Vagina (tissue), 2 donors: ENCODE measurements at regions not wholly inside any gene's neighbourhood (a gene's known extent, or its start where the extent isn't known, plus 50 kb on each side); places are given as distances from the start of the nearest gene placed in this dataset.

Experiments
- DNase-seq, 2 donors: peaks; one replicate each; pipeline ENCODE4 v3.0.0-alpha.2; 2017; ENCODE audit errors: extremely low spot score in 2 of 2
- H3K27ac ChIP-seq: fragments of 200-600 bp; sonication (generic); one replicate; pipeline ENCODE4 v1.5.1; 2019
- H3K27me3 ChIP-seq: fragments of 200-600 bp; sonication (generic); one replicate; pipeline ENCODE4 v1.5.1; 2019
- H3K36me3 ChIP-seq, 2 donors: fragments of 200-600 bp; sonication (generic); one replicate each; pipeline ENCODE4 v1.5.1; 2017 to 2019
- H3K4me1 ChIP-seq: fragments of 200-600 bp; sonication (generic); one replicate; pipeline ENCODE4 v1.5.1; 2019
- H3K4me3 ChIP-seq, 2 donors: fragments of 200-600 bp; sonication (generic); 1 replicate in 1 of 2; 2 replicates in 1 of 2; pipeline ENCODE4 v1.5.1; 2016 to 2019
- H3K9me3 ChIP-seq: fragments of 200-600 bp; sonication (generic); one replicate; pipeline ENCODE4 v1.5.1; 2019
- POLR2A ChIP-seq, 2 donors: fragments of 450-650 bp; IDR thresholded peaks; one replicate each; pipeline ENCODE4 v1.6.1; 2017; ENCODE audit warnings: antibody characterized with exemption in 2 of 2, mild to moderate bottlenecking in 2 of 2, moderate library complexity in 2 of 2
- POLR2AphosphoS5 ChIP-seq, 2 donors: sonication (generic); formaldehyde crosslinking; IDR thresholded peaks; one replicate each; pipeline ENCODE4 v1.9.0; 2017; ENCODE audit warnings: antibody characterized with exemption in 2 of 2, mild to moderate bottlenecking in 2 of 2, low read depth in 1 of 2; ENCODE audit not compliant: insufficient read depth in 1 of 2
- intact Hi-C: fragments of 100-400 bp; cut with DNase I; formaldehyde crosslinking; loops from one replicate; pipeline ENCODE4 v1.15.1; 2023
- TF ChIP-seq, protein P1 (sequence below), 3 experiments: fragments of 450-650 bp in 2 of 3; fragments of 200-600 bp in 1 of 3; sonication (generic) in 1 of 3; IDR thresholded peaks; one replicate each; pipeline ENCODE4 v1.5.1; 2017 to 2019; ENCODE audit warnings: antibody characterized with exemption in 3 of 3, mild to moderate bottlenecking in 2 of 3, moderate library complexity in 2 of 3

- H3K27me3 ChIP-seq: no peaks in the 10 kb centered on the region
- intact Hi-C loops: no loop called here
Measured at GRCh38 chr20:60497298-60498035, 539.2 kb downstream of the CDH26 start.

GRCh38 chr20:60500038-60500701 lies 541.9 kb downstream of the CDH26 start:
- Histone ChIP-seq H3K36me3 (no peaks in the 10 kb centered on the region), H3K27me3 (no peaks in the 10 kb centered on the region), H3K27ac (no peak overlapping the region), H3K9me3 (no peaks in the 10 kb centered on the region), H3K4me1 (no peaks in the 10 kb centered on the region), H3K4me3 (no peak overlapping the region)
- intact Hi-C loops: no loop called here
- DNase-seq: no peak
- TF ChIP-seq POLR2A (IDR thresholded peaks at IDR 0.05) (no peak), POLR2AphosphoS5 (IDR thresholded peaks at IDR 0.05; ENCODE audit: insufficient read depth in 1 of 2, low read depth in 1 of 2) (no peak)
- TF ChIP-seq, protein P1, sequence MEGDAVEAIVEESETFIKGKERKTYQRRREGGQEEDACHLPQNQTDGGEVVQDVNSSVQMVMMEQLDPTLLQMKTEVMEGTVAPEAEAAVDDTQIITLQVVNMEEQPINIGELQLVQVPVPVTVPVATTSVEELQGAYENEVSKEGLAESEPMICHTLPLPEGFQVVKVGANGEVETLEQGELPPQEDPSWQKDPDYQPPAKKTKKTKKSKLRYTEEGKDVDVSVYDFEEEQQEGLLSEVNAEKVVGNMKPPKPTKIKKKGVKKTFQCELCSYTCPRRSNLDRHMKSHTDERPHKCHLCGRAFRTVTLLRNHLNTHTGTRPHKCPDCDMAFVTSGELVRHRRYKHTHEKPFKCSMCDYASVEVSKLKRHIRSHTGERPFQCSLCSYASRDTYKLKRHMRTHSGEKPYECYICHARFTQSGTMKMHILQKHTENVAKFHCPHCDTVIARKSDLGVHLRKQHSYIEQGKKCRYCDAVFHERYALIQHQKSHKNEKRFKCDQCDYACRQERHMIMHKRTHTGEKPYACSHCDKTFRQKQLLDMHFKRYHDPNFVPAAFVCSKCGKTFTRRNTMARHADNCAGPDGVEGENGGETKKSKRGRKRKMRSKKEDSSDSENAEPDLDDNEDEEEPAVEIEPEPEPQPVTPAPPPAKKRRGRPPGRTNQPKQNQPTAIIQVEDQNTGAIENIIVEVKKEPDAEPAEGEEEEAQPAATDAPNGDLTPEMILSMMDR (IDR thresholded peaks at IDR 0.05): no peak

More at GRCh38 chr20:60497298-60498035, 539.2 kb downstream of the CDH26 start:
- TF ChIP-seq, protein P1 (IDR thresholded peaks at IDR 0.05): no peak
- TF ChIP-seq POLR2A (IDR thresholded peaks at IDR 0.05) (no peak), POLR2AphosphoS5 (IDR thresholded peaks at IDR 0.05; ENCODE audit: insufficient read depth in 1 of 2, low read depth in 1 of 2) (no peak)
- Histone ChIP-seq H3K4me1 (no peaks in the 10 kb centered on the region), H3K36me3 (no peaks in the 10 kb centered on the region), H3K27ac (no peak overlapping the region), H3K9me3 (no peaks in the 10 kb centered on the region), H3K4me3 (no peak overlapping the region)
- DNase-seq: no peak

DNA sequence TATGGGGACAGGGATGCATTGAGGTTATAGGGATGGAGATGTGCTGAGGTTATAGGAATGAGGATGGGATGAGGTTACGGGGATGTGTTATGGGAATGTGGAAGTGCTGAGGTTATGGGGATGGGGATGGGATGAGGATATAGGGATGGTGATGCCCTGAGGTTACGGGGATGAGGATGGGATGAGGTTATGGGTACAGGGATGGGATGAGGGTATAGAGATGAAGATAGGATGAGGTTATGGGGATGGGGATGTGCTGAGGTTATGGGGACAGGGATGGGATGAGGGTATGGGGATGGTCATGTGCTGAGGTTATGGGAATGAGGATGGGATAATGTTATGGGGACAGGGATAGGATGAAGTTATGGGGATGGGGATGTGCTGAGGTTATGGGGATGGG lies 542.8 kb downstream of the CDH26 start:
- intact Hi-C loops: no loop called here
- DNase-seq: no peak
- H3K4me3 ChIP-seq: no peak overlapping the region

DNA sequence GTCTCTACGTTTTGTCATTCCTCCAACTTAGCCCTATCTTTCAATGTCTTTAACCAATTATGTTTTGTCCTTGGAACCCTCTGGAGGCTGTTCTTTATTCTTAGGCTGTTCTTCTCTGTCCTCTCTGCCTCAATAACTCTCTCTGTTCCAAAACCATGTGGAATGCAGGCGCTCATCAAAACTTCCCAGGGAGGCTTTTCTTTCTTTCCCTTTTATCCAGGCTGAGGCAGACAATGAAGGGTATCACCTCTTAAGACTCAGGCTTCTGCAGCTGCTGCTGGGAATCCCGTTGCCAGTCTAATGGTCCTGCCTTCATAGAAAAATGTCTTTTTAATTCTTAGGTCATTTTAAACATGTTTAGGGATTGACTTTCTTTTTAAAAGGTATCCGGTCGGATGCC lies 544.7 kb downstream of the CDH26 start:
- Histone ChIP-seq H3K9me3 (no peaks in the 10 kb centered on the region), H3K27ac (no peak overlapping the region), H3K27me3 (no peaks in the 10 kb centered on the region), H3K4me3 (no peak overlapping the region), H3K36me3 (no peaks in the 10 kb centered on the region), H3K4me1 (no peaks in the 10 kb centered on the region)
- intact Hi-C loops: no loop called here
- TF ChIP-seq POLR2A (IDR thresholded peaks at IDR 0.05): no peak
- TF ChIP-seq, protein P1 (IDR thresholded peaks at IDR 0.05): no peak
- TF ChIP-seq POLR2AphosphoS5 (IDR thresholded peaks at IDR 0.05; ENCODE audit: insufficient read depth in 1 of 2, low read depth in 1 of 2): no peak
- DNase-seq: no peak

More for the DNA sequence above, 542.8 kb downstream of the CDH26 start:
- Histone ChIP-seq H3K27me3 (no peaks in the 10 kb centered on the region), H3K9me3 (no peaks in the 10 kb centered on the region), H3K4me1 (no peaks in the 10 kb centered on the region), H3K27ac (no peak overlapping the region), H3K36me3 (no peaks in the 10 kb centered on the region)
- TF ChIP-seq POLR2A (IDR thresholded peaks at IDR 0.05): no peak
- TF ChIP-seq, protein P1 (IDR thresholded peaks at IDR 0.05): no peak
- no peak for TF ChIP-seq POLR2AphosphoS5 (IDR thresholded peaks at IDR 0.05; ENCODE audit: insufficient read depth in 1 of 2, low read depth in 1 of 2)

DNA sequence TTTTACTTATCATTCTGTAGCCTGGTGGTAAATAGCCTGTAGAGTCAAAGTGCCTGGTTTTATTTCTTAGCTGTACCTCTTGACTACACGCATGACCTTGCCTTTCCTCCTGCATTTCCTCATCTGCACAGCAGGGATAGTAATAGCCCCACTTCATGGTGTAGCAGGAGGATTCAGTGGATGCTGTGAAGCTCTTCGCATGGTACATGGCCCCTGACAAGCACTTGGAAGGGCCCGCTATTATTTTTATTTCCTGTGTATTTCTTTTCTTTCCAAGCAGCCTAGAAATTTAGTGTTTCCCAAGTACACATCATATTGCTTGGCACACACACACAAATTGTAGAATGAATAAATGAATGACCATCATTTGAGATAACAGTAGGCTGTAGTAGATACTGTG lies 547.2 kb downstream of the CDH26 start:
- H3K4me3 ChIP-seq: no peak overlapping the region
- H3K27me3 ChIP-seq: no peaks in the 10 kb centered on the region
- no peak overlapping the region for H3K27ac ChIP-seq
- no peaks in the 10 kb centered on the region for H3K4me1 ChIP-seq
- H3K36me3 ChIP-seq: no peaks in the 10 kb centered on the region
- TF ChIP-seq POLR2A (IDR thresholded peaks at IDR 0.05): no peak
- TF ChIP-seq, protein P1 (IDR thresholded peaks at IDR 0.05): no peak
- no peak for TF ChIP-seq POLR2AphosphoS5 (IDR thresholded peaks at IDR 0.05; ENCODE audit: insufficient read depth in 1 of 2, low read depth in 1 of 2)
- intact Hi-C loops: no loop called here
- H3K9me3 ChIP-seq: no peaks in the 10 kb centered on the region
- DNase-seq: no peak
